Heart left ventricle (tissue), 16 donors: ENCODE measurements at regions not wholly inside any gene's neighbourhood (a gene's known extent, or its start where the extent isn't known, plus 50 kb on each side); places are given as distances from the start of the nearest gene placed in this dataset.
A peak's percentile ranks its signal among the peaks of the same experiment; 100 is the strongest.

Experiments
- ATAC-seq, 4 donors: fragments of 200-7000 bp; cut with Tn5 transposase; one replicate each; pipeline ENCODE4 v1.9.1; 2020 to 2022; ENCODE audit warnings: moderate library complexity in 4 of 4, mild to moderate bottlenecking in 3 of 4, moderate number of reproducible peaks in 1 of 4
- DNase-seq, 5 donors: peaks; one replicate each; pipeline ENCODE4 v3.0.0-alpha.2; 2020
- H3K27ac ChIP-seq, 12 donors: fragments of 200-600 bp; sonication (generic) in 4 of 12; one replicate each; pipeline versions ENCODE4 v1.5.0 to v1.8.0; 2016 to 2022; ENCODE audit warnings: mild to moderate bottlenecking in 2 of 12
- H3K27me3 ChIP-seq, 9 donors: fragments of 200-600 bp; sonication (generic) in 2 of 9; one replicate each; pipeline versions ENCODE4 v1.5.1 to v1.8.0; 2016 to 2022; ENCODE audit warnings: mild to moderate bottlenecking in 3 of 9
- H3K36me3 ChIP-seq, 9 donors: fragments of 200-600 bp; sonication (generic) in 2 of 9; one replicate each; pipeline versions ENCODE4 v1.5.0 to v1.8.0; 2018 to 2022; ENCODE audit warnings: mild to moderate bottlenecking in 2 of 9
- H3K4me1 ChIP-seq, 12 donors: fragments of 200-600 bp; sonication (generic) in 4 of 12; one replicate each; pipeline versions ENCODE4 v1.5.0 to v1.8.0; 2016 to 2022; ENCODE audit warnings: mild to moderate bottlenecking in 3 of 12
- H3K4me3 ChIP-seq, 12 donors: fragments of 200-600 bp; sonication (generic) in 4 of 12; one replicate each; pipeline versions ENCODE4 v1.5.0 to v1.8.0; 2017 to 2022; ENCODE audit warnings: mild to moderate bottlenecking in 9 of 12, moderate library complexity in 4 of 12
- H3K9me3 ChIP-seq, 12 donors: fragments of 200-600 bp; sonication (generic) in 4 of 12; one replicate each; pipeline versions ENCODE4 v1.5.0 to v1.8.0; 2016 to 2022; ENCODE audit warnings: mild to moderate bottlenecking in 1 of 12
- POLR2A ChIP-seq, 2 donors: fragments of 450-650 bp; IDR thresholded peaks; one replicate each; pipeline ENCODE4 v1.6.1; 2017; ENCODE audit warnings: antibody characterized with exemption in 2 of 2, mild to moderate bottlenecking in 2 of 2, moderate library complexity in 2 of 2
- WGBS, 4 donors: extraction: QIAGEN DNeasy Blood & Tissue Kit in 2 of 4; methylation state at CpG; one replicate each; pipeline versions ENCODE4 v1.1.5 to v1.1.7; 2013 to 2018; 5-methylcytosine and 5-hydroxymethylcytosine counted together
- intact Hi-C, 10 donors: fragments of 100-400 bp; cut with DNase I; formaldehyde crosslinking; loops; one replicate each; pipeline versions ENCODE4 v1.11.1 to v1.14.2; 2022
- TF ChIP-seq, protein P1 (sequence below), 12 donors: fragments of 200-600 bp; sonication (generic) in 4 of 12; IDR thresholded peaks; one replicate each; pipeline versions ENCODE4 v1.5.0 to v1.8.0; 2018 to 2022; ENCODE audit warnings: antibody characterized with exemption in 12 of 12, mild to moderate bottlenecking in 5 of 12
- donor health status: ischemic (EF 13 %, LVEDD 7.1; RV severe dilation, severe dysfunction).
- donor health status: healthy with polysubstance abuse.
- donor health status: DM: no; HTN: yes; CAD: no.
- donor health status: DM: no; HTN: no; CAD: no.
- donor health status: ischemic (EF 25% LVEDD 6.9; RV normal size, moderate dysfunction).
- donor health status: ischemic (EF 25% LVEDD 5.7; RV mildly dilated, moderate dysfunction).
- donor health status: healthy.
- donor health status: DM: yes; HTN: yes; CAD: no.
- donor health status: ischemic (EF 35%, LVEDD 5.7; RV mildly dilated, moderate dysfunction).
- donor health status: nonischemic (EF 11% LVEDD 7.7; RV severe dilation, severe dysfunction).
- donor health status: DM: yes; HTN: yes; CAD: no.
- donor health status: PGD.
- donor health status: ischemic (EF 29% LVEDD 5.4; RV normal size, mild dysfunction).
- donor health status: nonischemic (EF 23%, LVEDD 6.1; RV moderate dilation, normal function).

DNA sequence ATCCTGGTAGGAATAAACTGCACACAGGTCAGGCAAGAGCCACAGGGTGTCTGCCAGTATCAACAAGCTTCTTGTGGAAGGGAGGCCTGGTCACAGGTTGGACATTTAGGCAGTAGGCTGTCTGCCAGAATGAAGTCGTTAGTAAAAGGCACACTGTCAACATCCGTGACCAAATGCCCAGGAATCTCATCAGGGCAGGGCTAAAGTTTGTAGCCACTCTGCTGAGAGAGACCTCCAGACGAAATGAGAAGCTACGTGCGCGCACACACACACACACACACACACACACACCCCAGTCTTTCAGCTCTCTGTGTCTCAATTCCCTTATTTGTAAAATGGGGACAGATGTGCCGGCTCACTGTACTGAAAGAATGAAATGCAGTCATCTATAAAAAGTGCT lies 408.7 kb upstream of the ZFP42 start:
- Histone ChIP-seq H3K36me3 (no peaks in the 10 kb centered on the region), H3K9me3 (no peaks in the 10 kb centered on the region), H3K27me3 (peaks cover 0 to 5% (median 0%) of the 10 kb centered on the region in 9 donors), H3K4me1 (no peaks in the 10 kb centered on the region), H3K27ac (no peak overlapping the region), H3K4me3 (no peak overlapping the region)
- 62 to 75% (median 65%) methylated on average over 6 to 7 of the region's 7 CpGs for WGBS, 4 donors
- TF ChIP-seq POLR2A (IDR thresholded peaks at IDR 0.05): no peak
- TF ChIP-seq, protein P1, sequence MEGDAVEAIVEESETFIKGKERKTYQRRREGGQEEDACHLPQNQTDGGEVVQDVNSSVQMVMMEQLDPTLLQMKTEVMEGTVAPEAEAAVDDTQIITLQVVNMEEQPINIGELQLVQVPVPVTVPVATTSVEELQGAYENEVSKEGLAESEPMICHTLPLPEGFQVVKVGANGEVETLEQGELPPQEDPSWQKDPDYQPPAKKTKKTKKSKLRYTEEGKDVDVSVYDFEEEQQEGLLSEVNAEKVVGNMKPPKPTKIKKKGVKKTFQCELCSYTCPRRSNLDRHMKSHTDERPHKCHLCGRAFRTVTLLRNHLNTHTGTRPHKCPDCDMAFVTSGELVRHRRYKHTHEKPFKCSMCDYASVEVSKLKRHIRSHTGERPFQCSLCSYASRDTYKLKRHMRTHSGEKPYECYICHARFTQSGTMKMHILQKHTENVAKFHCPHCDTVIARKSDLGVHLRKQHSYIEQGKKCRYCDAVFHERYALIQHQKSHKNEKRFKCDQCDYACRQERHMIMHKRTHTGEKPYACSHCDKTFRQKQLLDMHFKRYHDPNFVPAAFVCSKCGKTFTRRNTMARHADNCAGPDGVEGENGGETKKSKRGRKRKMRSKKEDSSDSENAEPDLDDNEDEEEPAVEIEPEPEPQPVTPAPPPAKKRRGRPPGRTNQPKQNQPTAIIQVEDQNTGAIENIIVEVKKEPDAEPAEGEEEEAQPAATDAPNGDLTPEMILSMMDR (IDR thresholded peaks at IDR 0.05): no peak
- ATAC-seq (no peak), DNase-seq (no peak)
- intact Hi-C loops: no loop called here

DNA sequence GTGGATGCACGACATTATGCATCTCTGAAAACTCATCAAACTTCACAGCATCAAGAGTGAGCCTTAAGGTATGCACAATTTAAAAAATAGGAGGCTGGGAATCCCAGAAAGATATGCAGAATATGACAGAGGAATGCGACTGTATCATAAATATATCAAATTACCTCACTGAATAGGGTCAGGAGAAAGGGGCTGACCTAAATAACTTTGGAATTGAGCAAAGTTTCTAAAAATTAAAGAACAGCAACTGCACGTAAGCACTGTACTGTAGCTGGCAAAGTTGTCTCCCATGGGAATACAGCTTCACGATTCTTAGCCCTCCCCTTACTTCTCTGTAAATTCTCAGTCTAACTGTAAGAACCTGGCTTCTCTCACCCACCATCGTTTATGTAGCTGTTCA lies 397.4 kb upstream of the ZFP42 start:
- H3K9me3 ChIP-seq: no peaks in the 10 kb centered on the region
- H3K27me3 ChIP-seq: peaks cover 0 to 8% (median 0%) of the 10 kb centered on the region in 9 donors
- TF ChIP-seq, protein P1 (IDR thresholded peaks at IDR 0.05): no peak
- TF ChIP-seq POLR2A (IDR thresholded peaks at IDR 0.05): no peak
- no peak for DNase-seq
- H3K36me3 ChIP-seq: no peaks in the 10 kb centered on the region
- H3K4me3 ChIP-seq: no peak overlapping the region
- intact Hi-C loops: no loop called here
- peak in 1 of 4 donors; percentile 18 for ATAC-seq
- no peak overlapping the region for H3K27ac ChIP-seq
- H3K4me1 ChIP-seq: peaks cover 0 to 12% (median 0%) of the 10 kb centered on the region in 12 donors
- WGBS, 4 donors: 45 to 56% (median 52%) methylated on average over 5 of the region's 5 CpGs

DNA sequence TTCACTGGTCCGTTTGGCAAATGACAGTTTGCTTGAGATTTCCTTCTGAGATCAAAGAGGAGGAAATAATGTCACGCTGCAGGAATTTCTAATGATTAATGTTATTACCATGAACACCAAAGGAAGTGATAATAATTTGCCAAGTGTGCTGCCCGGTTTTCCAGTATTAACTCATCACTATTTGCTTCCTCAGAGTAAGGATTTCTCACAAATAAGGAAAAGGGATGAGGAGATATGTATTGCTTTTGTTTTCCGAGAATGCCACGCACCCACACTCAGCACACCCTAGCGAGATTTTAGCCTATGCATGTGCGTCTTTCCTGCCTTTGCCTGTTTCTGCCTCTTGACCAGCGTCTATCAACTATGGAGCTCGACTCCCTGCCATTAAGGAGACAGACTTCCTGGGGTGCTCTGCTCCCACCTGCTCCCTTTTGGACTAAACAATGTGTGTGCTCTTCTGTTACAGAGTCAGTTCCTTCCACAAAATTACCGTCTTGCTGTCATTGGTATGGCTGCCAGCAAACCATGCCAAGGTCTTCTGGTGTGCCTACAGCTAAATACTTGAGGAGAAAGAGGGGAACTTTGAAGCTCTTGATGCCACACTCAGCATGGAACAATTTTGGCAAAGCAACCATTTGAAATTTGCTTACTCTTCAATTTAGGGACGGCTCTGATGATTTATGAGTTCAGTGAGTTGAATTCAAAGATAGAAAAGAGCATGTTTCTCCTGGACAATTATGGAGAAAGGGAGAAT lies 393.1 kb upstream of the ZFP42 start:
- DNase-seq: no peak
- ATAC-seq: no peak
- Histone ChIP-seq H3K36me3 (no peaks in the 10 kb centered on the region), H3K27ac (no peak overlapping the region), H3K27me3 (peaks cover 0 to 12% (median 0%) of the 10 kb centered on the region in 9 donors), H3K4me1 (peaks cover 0 to 15% (median 0%) of the 10 kb centered on the region in 12 donors), H3K4me3 (no peak overlapping the region), H3K9me3 (no peaks in the 10 kb centered on the region)
- TF ChIP-seq POLR2A (IDR thresholded peaks at IDR 0.05): no peak
- 48 to 60% (median 50%) methylated on average over 11 of the region's 11 CpGs for WGBS, 4 donors
- intact Hi-C loops: loop anchor here in 8 of 10 donors (10.0 kb wide), 3 partner anchors 878 to 1602 kb away; partner anchors contain the start of gene FAT1 (in 1 of the 8)

DNA sequence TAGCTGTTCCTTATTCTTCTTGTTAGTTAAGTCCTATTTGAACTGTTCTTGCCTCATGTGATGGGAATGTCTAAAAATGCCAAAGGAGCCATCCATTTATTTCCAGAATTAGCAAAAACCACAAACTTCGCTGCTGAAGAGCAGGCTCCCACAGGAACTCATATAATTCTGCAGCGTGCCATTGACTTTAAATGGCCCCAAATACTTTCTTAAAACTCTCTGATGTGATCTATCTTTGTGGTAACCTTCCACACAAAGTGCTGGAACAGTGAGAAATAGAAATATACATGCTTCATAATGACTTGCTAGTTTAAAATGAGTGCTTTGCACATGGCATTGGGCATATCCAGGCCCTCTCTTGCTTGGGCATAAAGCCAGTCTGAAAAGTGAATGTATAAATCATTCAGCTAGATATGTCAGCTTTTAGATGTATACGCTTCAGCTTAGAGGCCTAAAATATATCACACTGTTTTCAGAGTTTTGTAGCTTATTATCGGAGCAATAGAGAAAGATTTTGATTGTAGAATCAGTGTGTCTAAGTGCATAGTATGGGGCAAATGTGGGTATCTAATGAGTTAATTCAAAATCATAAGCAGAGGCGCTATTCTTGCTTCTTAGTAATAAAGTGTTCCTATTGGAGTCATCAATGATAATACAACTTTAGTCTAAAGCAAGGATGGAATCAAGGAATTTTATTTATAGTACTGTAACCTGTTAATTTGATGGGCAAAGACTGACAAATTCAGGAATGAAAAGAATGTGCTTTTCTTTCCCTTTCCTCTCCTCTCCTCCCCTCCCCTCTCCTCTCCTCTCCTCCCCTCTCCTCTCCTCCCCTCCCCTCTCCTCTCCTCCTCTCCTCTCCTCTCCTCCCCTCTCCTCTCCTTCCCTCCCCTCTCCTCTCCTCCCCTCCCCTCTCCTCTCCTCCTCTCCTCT lies 392.2 kb upstream of the ZFP42 start:
- Histone ChIP-seq H3K4me1 (peaks cover 0 to 15% (median 0%) of the 10 kb centered on the region in 12 donors), H3K27ac (no peak overlapping the region), H3K9me3 (no peaks in the 10 kb centered on the region), H3K36me3 (no peaks in the 10 kb centered on the region), H3K27me3 (peaks cover 0 to 12% (median 0%) of the 10 kb centered on the region in 9 donors), H3K4me3 (no peak overlapping the region)
- WGBS, 4 donors: 84 to 89% (median 86%) methylated on average over 5 of the region's 5 CpGs
- intact Hi-C loops: loop anchor here in 8 of 10 donors (10.0 kb wide), 3 partner anchors 879 to 1601 kb away; partner anchors contain the start of gene FAT1 (in 1 of the 8)
- DNase-seq (no peak), ATAC-seq (no peak)
- no peak for TF ChIP-seq POLR2A (IDR thresholded peaks at IDR 0.05)
- TF ChIP-seq, protein P1 (IDR thresholded peaks at IDR 0.05): no peak
